VCaP (cell line): ENCODE measurements at regions not wholly inside any gene's neighbourhood (a gene's known extent, or its start where the extent isn't known, plus 50 kb on each side); places are given as distances from the start of the nearest gene placed in this dataset.
"Not testable (repeated sequence)": the region's sequence is repeated elsewhere in the genome, so short reads cannot be mapped to it uniquely, and the experiment has no call there.

Source experiments
- H3K27ac ChIP-seq: fragments of 450-650 bp; 2 replicates; pipeline ENCODE4 v1.5.1; 2017
- CTCF ChIP-seq: fragments of 450-650 bp; conservative IDR thresholded peaks from 2 replicates; pipeline ENCODE4 v1.5.1; 2017; ENCODE audit warnings: mild to moderate bottlenecking, moderate library complexity

GRCh38 chr9:106773750-106774149 lies 89.2 kb upstream of the ZNF462 start:
- no peak for TF ChIP-seq CTCF
- H3K27ac ChIP-seq: no peak overlapping the region

DNA sequence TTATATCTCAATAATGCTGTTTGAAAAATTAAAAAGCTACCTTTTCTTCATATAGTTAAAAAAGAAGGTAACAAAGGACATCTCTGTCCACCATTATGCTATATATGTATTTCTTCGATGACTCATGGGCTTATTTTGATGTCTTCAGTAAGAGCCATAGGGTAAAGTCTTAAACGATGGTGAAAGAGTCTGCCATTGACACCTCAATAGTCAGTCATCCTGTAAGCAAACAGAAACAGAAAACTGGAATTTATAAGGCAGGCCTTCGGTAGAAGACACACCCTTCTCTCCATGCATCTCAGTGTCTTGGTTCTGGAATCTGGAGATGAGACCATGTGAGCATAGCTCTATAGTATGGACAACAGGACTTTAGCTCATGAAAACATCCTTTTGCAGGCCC lies 87.0 kb upstream of the ZNF462 start:
- no peak for TF ChIP-seq CTCF
- H3K27ac ChIP-seq: no peak overlapping the region

DNA sequence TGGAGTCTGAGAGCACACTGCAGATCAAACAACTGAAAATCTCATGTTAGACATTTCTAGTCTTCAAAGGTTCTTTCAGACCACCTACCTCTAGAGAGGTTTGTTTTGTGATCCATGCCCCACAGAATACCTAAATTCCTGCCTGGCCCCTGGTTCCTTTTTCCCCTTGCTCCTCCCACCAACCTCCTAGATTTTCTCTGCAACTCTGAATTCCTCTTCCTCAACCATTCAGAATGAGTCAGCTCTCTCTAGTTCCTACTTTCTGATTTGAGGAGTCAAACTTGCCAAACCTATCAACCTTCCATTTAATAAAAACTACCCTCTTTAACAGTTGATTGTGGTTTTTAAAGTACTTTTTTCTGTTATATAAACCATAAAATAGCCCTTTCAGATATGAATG lies 83.2 kb upstream of the ZNF462 start:
- no peak overlapping the region for H3K27ac ChIP-seq
- TF ChIP-seq CTCF: no peak

DNA sequence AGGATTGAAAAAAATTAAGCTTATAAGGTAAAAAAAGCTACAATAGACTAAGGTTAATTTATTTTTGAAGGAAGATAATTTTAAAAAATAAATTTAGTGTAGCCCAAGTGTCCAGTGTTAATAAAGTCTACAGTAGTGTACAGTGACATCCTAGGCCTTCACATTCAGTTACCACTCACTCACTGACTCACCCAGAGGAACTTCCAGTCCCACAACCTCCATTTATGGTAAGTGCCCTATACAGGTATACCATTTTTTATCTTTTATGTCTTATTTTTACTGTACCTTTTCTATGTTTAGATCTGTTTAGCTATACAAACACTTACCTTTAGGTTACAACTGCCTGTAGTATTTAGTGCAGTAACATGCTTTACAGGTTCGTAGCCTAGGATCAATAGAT lies 79.8 kb upstream of the ZNF462 start:
- no peak for TF ChIP-seq CTCF
- H3K27ac ChIP-seq: no peak overlapping the region

GRCh38 chr9:106784076-106784475 lies 78.9 kb upstream of the ZNF462 start:
- H3K27ac ChIP-seq: no peak overlapping the region
- no peak for TF ChIP-seq CTCF

- TF ChIP-seq CTCF: no peak
- no peak overlapping the region for H3K27ac ChIP-seq
Observed at GRCh38 chr9:106785200-106785599, 77.8 kb upstream of the ZNF462 start.

GRCh38 chr9:106788021-106788420 lies 74.9 kb upstream of the ZNF462 start:
- not testable (repeated sequence) for H3K27ac ChIP-seq

DNA sequence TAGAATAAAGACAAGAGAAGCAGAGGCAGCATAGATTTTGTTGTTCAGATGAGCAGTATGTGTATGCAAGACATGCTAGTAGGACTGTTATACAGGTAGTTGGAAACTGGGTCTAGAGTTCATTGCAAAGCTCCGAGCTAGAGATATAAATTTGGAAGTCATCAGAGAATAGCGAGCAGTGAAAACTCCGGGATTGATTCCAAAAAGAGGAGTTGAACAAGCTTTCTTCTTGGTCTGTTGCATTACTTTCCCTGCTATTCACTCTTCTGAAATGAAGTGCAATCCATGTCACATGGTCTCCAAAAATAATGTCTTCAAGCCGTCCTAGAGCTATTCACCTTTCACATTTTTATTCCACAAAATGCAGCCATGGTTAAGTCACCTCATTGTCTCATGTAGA lies 67.9 kb upstream of the ZNF462 start:
- TF ChIP-seq CTCF: no peak
- no peak overlapping the region for H3K27ac ChIP-seq
